ENCODE measurements at regions not wholly inside any gene's neighbourhood (a gene's known extent, or its start where the extent isn't known, plus 50 kb on each side); places are given as distances from the start of the nearest gene placed in this dataset.

DNA sequence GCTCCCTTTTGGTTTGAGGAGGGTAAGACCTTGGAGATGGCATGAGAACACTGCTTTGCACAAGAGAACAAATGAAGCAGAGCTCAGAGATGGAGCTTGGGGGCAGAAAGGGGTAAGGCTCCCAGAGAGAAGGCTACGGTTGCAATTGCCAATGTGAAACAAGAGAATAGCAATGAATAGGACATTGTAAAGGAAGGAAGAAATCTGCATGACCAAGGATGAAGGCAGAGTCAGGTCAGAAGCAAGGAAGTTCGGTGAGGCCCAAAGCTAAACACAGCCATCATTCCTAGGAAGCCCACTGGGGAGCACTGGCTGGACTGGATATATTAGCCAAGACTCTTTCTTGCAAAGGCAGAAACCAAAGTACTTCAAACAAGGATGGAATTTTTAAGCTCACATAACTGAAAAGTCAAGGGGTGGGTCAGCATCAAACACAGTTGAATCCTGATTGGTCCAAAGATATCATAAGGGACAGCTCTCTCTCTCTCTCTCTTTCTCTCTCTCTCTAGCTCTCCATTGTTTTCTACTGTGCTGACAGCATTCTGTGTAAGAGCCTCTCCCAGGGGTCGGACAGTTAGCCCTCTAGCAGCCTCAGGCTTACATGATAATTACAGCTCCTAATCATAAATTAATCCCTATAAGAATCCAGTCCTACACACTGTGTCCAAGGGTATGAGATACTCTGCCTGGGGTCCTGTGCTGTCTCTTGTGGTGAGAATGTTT is 484.3 kb downstream of the SOX6 start:
- BruUV-seq (replicated peaks), result no TSS peak
- POLR2A ChIA-PET (ENCODE audit: low non-redundant PET), result interaction anchor here (0.6 kb wide), 1 partner anchor 494 kb away, joined by 3 read pairs; no protein-coding TSS in a partner anchor
- no peaks in the 10 kb centered on the region for H3K4me1 ChIP-seq (ENCODE audit: insufficient read depth, low read length, poor library complexity, severe bottlenecking)

DNA sequence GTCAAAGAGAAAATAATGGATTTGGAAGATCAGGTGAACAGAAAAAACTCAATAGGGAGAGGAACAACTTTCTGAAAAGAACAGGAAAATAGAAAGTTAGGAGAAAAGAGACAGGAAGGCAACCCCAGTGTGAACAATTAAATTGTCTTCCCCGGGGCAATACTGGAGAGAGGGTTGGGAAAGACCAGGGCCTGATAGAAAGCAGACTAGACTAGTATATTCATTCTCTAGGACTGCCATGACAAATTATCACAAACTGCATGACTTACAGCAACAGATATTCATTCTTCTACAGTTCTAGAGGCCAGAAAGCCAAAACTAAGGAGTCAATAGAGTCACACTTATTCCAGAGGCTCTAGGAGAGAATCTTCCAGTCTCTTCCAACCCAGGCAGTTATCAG is 482.8 kb downstream of the SOX6 start:
- intact Hi-C loops (cut with micrococcal nuclease; ENCODE audit: unreplicated experiment), result no loop called here
- DNase-seq (ENCODE audit: low spot score), result no peak
- Histone ChIP-seq H3K9me3 (ENCODE audit: low read depth, low read length, poor library complexity, severe bottlenecking) (no peaks in the 10 kb centered on the region), H3K27ac (ENCODE audit: low read depth, low read length, poor library complexity, severe bottlenecking) (no peak overlapping the region), H3K4me3 (ENCODE audit: low read depth, low read length, poor library complexity, severe bottlenecking) (no peak overlapping the region), H3K27me3 (replicated peaks; ENCODE audit: insufficient read depth, low read depth, low read length, poor library complexity) (no peaks in the 10 kb centered on the region), H3K36me3 (ENCODE audit: insufficient read depth, low read length, poor library complexity, severe bottlenecking) (no peaks in the 10 kb centered on the region), H3K4me1 (ENCODE audit: insufficient read depth, low read length, poor library complexity, severe bottlenecking) (no peaks in the 10 kb centered on the region)
- POLR2A ChIA-PET (ENCODE audit: low non-redundant PET), result no interaction called here
- BruUV-seq (replicated peaks), result no TSS peak
- CTCF ChIA-PET, result no interaction called here
- no peak for TF ChIP-seq EZH2 (IDR thresholded peaks at IDR 0.05; ENCODE audit: borderline replicate concordance, low read depth, low read length, poor library complexity, severe bottlenecking)
- TF ChIP-seq, protein P1, sequence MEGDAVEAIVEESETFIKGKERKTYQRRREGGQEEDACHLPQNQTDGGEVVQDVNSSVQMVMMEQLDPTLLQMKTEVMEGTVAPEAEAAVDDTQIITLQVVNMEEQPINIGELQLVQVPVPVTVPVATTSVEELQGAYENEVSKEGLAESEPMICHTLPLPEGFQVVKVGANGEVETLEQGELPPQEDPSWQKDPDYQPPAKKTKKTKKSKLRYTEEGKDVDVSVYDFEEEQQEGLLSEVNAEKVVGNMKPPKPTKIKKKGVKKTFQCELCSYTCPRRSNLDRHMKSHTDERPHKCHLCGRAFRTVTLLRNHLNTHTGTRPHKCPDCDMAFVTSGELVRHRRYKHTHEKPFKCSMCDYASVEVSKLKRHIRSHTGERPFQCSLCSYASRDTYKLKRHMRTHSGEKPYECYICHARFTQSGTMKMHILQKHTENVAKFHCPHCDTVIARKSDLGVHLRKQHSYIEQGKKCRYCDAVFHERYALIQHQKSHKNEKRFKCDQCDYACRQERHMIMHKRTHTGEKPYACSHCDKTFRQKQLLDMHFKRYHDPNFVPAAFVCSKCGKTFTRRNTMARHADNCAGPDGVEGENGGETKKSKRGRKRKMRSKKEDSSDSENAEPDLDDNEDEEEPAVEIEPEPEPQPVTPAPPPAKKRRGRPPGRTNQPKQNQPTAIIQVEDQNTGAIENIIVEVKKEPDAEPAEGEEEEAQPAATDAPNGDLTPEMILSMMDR (conservative IDR thresholded peaks at IDR 0.05; ENCODE audit: low read depth, low read length), result no peak

More for the DNA sequence above, 484.3 kb downstream of the SOX6 start:
- TF ChIP-seq, protein P1 (conservative IDR thresholded peaks at IDR 0.05; ENCODE audit: low read depth, low read length), result no peak
- TF ChIP-seq EZH2 (IDR thresholded peaks at IDR 0.05; ENCODE audit: borderline replicate concordance, low read depth, low read length, poor library complexity, severe bottlenecking), result no peak
- Histone ChIP-seq H3K9me3 (ENCODE audit: low read depth, low read length, poor library complexity, severe bottlenecking) (no peaks in the 10 kb centered on the region), H3K36me3 (ENCODE audit: insufficient read depth, low read length, poor library complexity, severe bottlenecking) (no peaks in the 10 kb centered on the region), H3K27me3 (replicated peaks; ENCODE audit: insufficient read depth, low read depth, low read length, poor library complexity) (no peaks in the 10 kb centered on the region), H3K4me3 (ENCODE audit: low read depth, low read length, poor library complexity, severe bottlenecking) (no peak overlapping the region), H3K27ac (ENCODE audit: low read depth, low read length, poor library complexity, severe bottlenecking) (no peak overlapping the region)
- intact Hi-C loops (cut with micrococcal nuclease; ENCODE audit: unreplicated experiment), result no loop called here
- no peak for DNase-seq (ENCODE audit: low spot score)
- CTCF ChIA-PET, result no interaction called here

DNA sequence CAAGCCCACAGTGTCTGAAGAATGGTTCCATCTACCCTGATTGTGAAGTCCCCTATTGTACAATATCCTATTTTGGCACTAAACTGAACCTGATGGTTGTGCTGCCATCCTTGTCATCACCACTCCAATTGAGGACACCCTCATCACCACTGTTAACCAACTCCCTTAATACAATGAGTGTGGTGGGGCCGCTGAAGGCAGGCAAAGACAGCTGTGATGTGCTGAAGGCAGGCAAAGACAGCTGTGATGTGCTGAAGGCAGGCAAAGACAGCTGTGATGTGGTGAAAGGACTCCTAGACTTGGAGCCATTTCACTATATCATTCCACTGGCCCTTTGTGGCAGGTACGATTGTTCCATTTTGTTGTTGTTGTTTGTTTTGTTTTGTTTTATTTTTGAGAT is 481.6 kb downstream of the SOX6 start:
- Histone ChIP-seq H3K36me3 (ENCODE audit: insufficient read depth, low read length, poor library complexity, severe bottlenecking) (no peaks in the 10 kb centered on the region), H3K27me3 (replicated peaks; ENCODE audit: insufficient read depth, low read depth, low read length, poor library complexity) (no peaks in the 10 kb centered on the region), H3K9me3 (ENCODE audit: low read depth, low read length, poor library complexity, severe bottlenecking) (no peaks in the 10 kb centered on the region), H3K27ac (ENCODE audit: low read depth, low read length, poor library complexity, severe bottlenecking) (no peak overlapping the region), H3K4me3 (ENCODE audit: low read depth, low read length, poor library complexity, severe bottlenecking) (no peak overlapping the region), H3K4me1 (ENCODE audit: insufficient read depth, low read length, poor library complexity, severe bottlenecking) (no peaks in the 10 kb centered on the region)
- intact Hi-C loops (cut with micrococcal nuclease; ENCODE audit: unreplicated experiment), result no loop called here
- BruUV-seq (replicated peaks), result no TSS peak
- TF ChIP-seq EZH2 (IDR thresholded peaks at IDR 0.05; ENCODE audit: borderline replicate concordance, low read depth, low read length, poor library complexity, severe bottlenecking), result no peak
- TF ChIP-seq, protein P1 (conservative IDR thresholded peaks at IDR 0.05; ENCODE audit: low read depth, low read length), result no peak
- DNase-seq (ENCODE audit: low spot score), result no peak
- CTCF ChIA-PET, result no interaction called here
- POLR2A ChIA-PET (ENCODE audit: low non-redundant PET), result no interaction called here
